ENCODE measurements at regions not wholly inside any gene's neighbourhood (a gene's known extent, or its start where the extent isn't known, plus 50 kb on each side); places are given as distances from the start of the nearest gene placed in this dataset.

- POLR2A ChIA-PET = no interaction called here
- WGBS (ENCODE audit: low lambda C conversion rate) = 70% methylated on average over 10 of the region's 10 CpGs
- CTCF ChIA-PET (ENCODE audit: low intra/inter-chr PET ratio, low total read pairs) = no interaction called here
- no peaks in the 10 kb centered on the region for H3K9me3 ChIP-seq (ENCODE audit: low read length)
- DNase-seq (ENCODE audit: low spot score) (no peak), ATAC-seq (no peak), FAIRE-seq (no peak)
- peaks cover 21% of the 10 kb centered on the region for H3K4me1 ChIP-seq (ENCODE audit: insufficient read depth, low read length)
- H3K36me3 ChIP-seq (replicated peaks in 1 of 2; ENCODE audit: control insufficient read depth in 1 of 2, insufficient read depth in 2 of 2, low read length in 2 of 2) = no peaks in the 10 kb centered on the region
- no peak overlapping the region for H2AFZ ChIP-seq (ENCODE audit: low read length)
- H4K20me1 ChIP-seq (ENCODE audit: insufficient read depth, low read length) = no peaks in the 10 kb centered on the region
- in situ Hi-C loops (cut with HindIII; ENCODE audit: extremely low pct_ligation_motif_present, low pct_unique_long_range_greater_than_20kb) = no loop called here
- H3K27ac ChIP-seq (ENCODE audit: extremely low read length, insufficient read depth, low read length) = no peak overlapping the region
- no peak for TF ChIP-seq MYC (CRISPR knock-in tag; IDR thresholded peaks at IDR 0.05; ENCODE audit: borderline replicate concordance)
- TF ChIP-seq ZSCAN12 (CRISPR knock-in tag; IDR thresholded peaks at IDR 0.05) = no peak
- TF ChIP-seq ZNF362 (CRISPR knock-in tag; IDR thresholded peaks at IDR 0.05; ENCODE audit: borderline replicate concordance) = no peak
- intact Hi-C loops (cut with micrococcal nuclease; ENCODE audit: unreplicated experiment) = no loop called here
- H3K9ac ChIP-seq (ENCODE audit: insufficient read depth, low read depth, low read length) = no peak overlapping the region
- no peak overlapping the region for H3K4me3 ChIP-seq (replicated peaks in 1 of 3; ENCODE audit: insufficient read depth in 1 of 3, low read depth in 2 of 3, low read length in 3 of 3)
- H3K4me2 ChIP-seq (ENCODE audit: low read depth, low read length) = no peak overlapping the region
- no TSS peak for BruUV-seq (replicated peaks)
- H3K27me3 ChIP-seq (ENCODE audit: control insufficient read depth in 1 of 2, insufficient read depth in 2 of 2, low read length in 2 of 2) = no peaks in the 10 kb centered on the region
- H3K79me2 ChIP-seq (ENCODE audit: insufficient read depth, low read length) = no peaks in the 10 kb centered on the region
These were observed 204.6 kb upstream of the TSC22D1 start for GRCh38 chr13:44780591-44781280.

- no peak for FAIRE-seq
- no peaks in the 10 kb centered on the region for H3K27me3 ChIP-seq (ENCODE audit: control insufficient read depth in 1 of 2, insufficient read depth in 2 of 2, low read length in 2 of 2)
- no peaks in the 10 kb centered on the region for H3K9me3 ChIP-seq (ENCODE audit: low read length)
- H2AFZ ChIP-seq (ENCODE audit: low read length) = no peak overlapping the region
- peaks cover 10% of the 10 kb centered on the region for H3K4me1 ChIP-seq (ENCODE audit: insufficient read depth, low read length)
- ChIA-PET POLR2A (no interaction called here), CTCF (ENCODE audit: low intra/inter-chr PET ratio, low total read pairs) (no interaction called here)
- peak; percentile 23; the same call in 1 of the 3 replicates for ATAC-seq
- in situ Hi-C loops (cut with HindIII; ENCODE audit: extremely low pct_ligation_motif_present, low pct_unique_long_range_greater_than_20kb) (no loop called here), intact Hi-C loops (cut with micrococcal nuclease; ENCODE audit: unreplicated experiment) (no loop called here)
- H3K79me2 ChIP-seq (ENCODE audit: insufficient read depth, low read length) = no peaks in the 10 kb centered on the region
- BruUV-seq (replicated peaks) = no TSS peak
- H3K36me3 ChIP-seq (replicated peaks in 1 of 2; ENCODE audit: control insufficient read depth in 1 of 2, insufficient read depth in 2 of 2, low read length in 2 of 2) = no peaks in the 10 kb centered on the region
- no peak overlapping the region for H3K9ac ChIP-seq (ENCODE audit: insufficient read depth, low read depth, low read length)
- no peak for DNase-seq (ENCODE audit: low spot score)
- H4K20me1 ChIP-seq (ENCODE audit: insufficient read depth, low read length) = no peaks in the 10 kb centered on the region
- no peak overlapping the region for H3K4me3 ChIP-seq (replicated peaks in 1 of 3; ENCODE audit: insufficient read depth in 1 of 3, low read depth in 2 of 3, low read length in 3 of 3)
- 12% methylated on average over 9 of the region's 9 CpGs for WGBS (ENCODE audit: low lambda C conversion rate)
- H3K27ac ChIP-seq (ENCODE audit: extremely low read length, insufficient read depth, low read length) = no peak overlapping the region
- H3K4me2 ChIP-seq (ENCODE audit: low read depth, low read length) = peak overlapping the region; percentile 27; the same call in 1 of the 2 replicates
- no peak for TF ChIP-seq ZEB1 (IDR thresholded peaks at IDR 0.05; ENCODE audit: insufficient replicate concordance, low read depth)
- TF ChIP-seq NFE2 (CRISPR knock-in tag; IDR thresholded peaks at IDR 0.05) = no peak
- TF ChIP-seq ELK4 (CRISPR knock-in tag; IDR thresholded peaks at IDR 0.05; ENCODE audit: borderline replicate concordance) = no peak
- TF ChIP-seq CC2D1A (CRISPR knock-in tag; IDR thresholded peaks at IDR 0.05) = no peak
- TF ChIP-seq ZNF775 (CRISPR knock-in tag; IDR thresholded peaks at IDR 0.05; ENCODE audit: borderline replicate concordance) = no peak
- no peak for TF ChIP-seq NR1H2 (CRISPR knock-in tag; IDR thresholded peaks at IDR 0.05; ENCODE audit: borderline replicate concordance, low read depth)
- no peak for TF ChIP-seq STAT6 (CRISPR knock-in tag; IDR thresholded peaks at IDR 0.05; ENCODE audit: borderline replicate concordance)
These were observed 202.8 kb upstream of the TSC22D1 start for GRCh38 chr13:44778761-44779484.
